ENCODE measurements at regions not wholly inside any gene's neighbourhood (a gene's known extent, or its start where the extent isn't known, plus 50 kb on each side); places are given as distances from the start of the nearest gene placed in this dataset.
"Not testable (repeated sequence)": the region's sequence is repeated elsewhere in the genome, so short reads cannot be mapped to it uniquely, and the experiment has no call there.

DNA sequence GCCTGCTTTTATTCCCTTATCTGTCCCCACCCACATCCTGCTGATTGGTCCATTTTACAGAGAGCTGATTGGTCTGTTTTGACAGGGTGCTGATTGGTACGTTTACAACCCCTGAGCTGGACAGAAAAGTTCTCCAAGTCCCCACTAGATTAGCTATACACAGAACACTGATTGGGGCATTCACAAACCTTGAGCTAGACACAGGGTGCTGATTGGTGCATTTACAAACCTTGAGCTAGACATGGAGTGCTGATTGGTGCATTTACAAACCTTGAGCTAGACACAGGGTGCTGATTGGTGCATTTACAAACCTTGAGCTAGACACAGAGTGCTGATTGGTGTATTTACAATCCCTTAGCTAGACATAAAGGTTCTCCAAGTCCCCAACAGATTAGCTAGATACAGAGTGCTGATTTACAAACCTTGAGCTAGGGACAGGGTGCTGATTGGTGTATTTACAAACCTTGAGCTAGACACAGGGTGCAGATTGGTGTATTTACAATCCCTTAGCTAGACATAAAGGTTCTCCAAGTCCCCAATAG lies 158.2 kb downstream of the BRD1 start:
- in situ Hi-C loops (cut with HindIII; ENCODE audit: low pct_unique_long_range_greater_than_20kb, low sequenced_read_pairs); DNase-seq (ENCODE audit: low read depth, low spot score): not testable (repeated sequence)

DNA sequence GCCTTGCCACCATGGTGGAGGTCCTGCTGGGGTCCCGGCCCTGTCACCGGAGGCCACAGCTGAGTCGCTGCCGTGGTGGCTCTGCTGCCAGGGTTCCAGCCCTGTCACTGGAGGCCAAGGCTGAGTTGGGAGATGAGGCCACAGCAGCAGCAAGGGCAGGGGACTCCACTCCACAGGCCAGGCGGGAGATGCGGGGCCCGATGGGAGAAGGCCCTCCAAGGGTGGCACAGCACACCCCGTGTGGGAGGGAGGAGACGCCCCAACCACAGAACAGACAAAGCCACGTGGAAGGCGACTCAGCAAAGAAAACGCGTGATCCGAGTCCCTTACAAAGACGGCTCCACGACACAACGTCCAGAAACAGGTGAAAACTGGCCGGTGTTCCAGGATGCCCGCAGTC lies 159.3 kb downstream of the BRD1 start:
- no peak for DNase-seq (ENCODE audit: low read depth, low spot score)
- in situ Hi-C loops (cut with HindIII; ENCODE audit: low pct_unique_long_range_greater_than_20kb, low sequenced_read_pairs), result no loop called here

DNA sequence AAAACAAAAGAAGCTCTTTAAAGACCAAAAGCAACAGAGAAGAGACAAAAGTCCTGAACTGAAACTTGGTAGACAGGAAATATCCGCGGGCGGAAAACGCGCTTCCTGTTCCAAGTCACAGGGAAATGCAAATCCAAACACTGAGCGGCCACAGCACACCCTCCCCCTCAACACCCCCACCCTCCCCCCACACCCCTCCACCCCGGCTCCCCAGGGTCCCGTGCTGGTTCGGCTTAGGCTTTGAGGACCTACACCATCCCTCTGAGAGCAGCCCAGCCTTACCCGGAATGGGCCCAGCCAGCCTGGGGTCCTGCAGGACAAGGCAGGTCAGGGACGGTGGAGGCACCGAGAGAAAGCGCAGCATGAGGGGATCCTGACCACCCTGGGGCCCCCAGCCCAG lies 160.4 kb downstream of the BRD1 start:
- in situ Hi-C loops (cut with HindIII; ENCODE audit: low pct_unique_long_range_greater_than_20kb, low sequenced_read_pairs), result no loop called here
- no peak for DNase-seq (ENCODE audit: low read depth, low spot score)

DNA sequence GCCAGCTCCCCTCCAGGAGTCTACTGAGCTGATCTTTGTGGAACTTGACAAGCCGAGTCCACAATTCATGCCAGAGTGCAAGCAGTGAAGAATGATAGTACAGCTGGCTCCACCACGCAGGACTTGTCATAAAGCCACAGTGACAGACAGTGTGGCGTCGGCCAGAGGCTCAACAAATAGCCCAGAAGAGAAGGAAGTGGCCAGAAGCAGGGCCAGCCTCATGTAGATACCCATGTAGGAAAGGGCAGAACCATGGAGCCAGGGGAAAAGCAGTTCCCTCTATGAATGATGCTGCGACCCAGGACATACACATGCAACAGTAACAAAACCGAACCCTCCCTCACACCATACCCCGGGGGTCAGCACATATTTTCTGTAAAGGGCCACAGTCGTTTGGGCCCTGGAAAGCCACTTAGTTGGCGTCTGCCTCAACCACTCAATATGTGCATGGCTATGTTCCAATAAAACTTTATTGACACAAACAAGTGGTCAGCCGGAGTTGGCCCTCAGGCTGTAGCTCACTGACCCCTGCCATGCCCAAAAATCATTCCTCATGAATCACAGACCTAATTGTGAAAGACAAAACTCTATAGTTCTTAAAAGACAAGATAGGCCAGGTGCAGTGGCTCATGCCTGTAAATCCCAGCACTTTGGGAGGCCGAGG lies 161.4 kb downstream of the BRD1 start:
- DNase-seq (ENCODE audit: low read depth, low spot score), result no peak
- in situ Hi-C loops (cut with HindIII; ENCODE audit: low pct_unique_long_range_greater_than_20kb, low sequenced_read_pairs), result no loop called here

DNA sequence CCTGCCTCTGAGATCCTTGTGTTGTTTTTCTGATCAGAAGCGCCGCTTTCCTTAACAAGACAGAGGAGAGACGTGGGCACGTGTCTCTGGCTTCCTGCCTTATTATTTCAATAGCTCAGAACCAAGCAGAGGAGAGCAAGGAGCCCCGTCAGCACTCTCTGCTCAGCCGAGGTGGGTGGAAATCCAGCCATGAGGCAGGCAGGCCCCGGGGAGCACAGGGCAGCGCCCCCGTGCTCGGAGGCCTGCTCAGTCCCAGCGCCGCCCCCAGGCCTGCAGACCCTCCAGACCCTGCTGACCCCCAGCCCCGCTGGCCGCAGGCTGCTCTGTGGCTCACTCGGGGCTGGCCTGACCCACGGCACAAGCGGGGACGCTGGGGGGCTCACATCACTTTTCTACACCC lies 162.8 kb downstream of the BRD1 start:
- DNase-seq (ENCODE audit: low read depth, low spot score), result no peak
- in situ Hi-C loops (cut with HindIII; ENCODE audit: low pct_unique_long_range_greater_than_20kb, low sequenced_read_pairs), result no loop called here

DNA sequence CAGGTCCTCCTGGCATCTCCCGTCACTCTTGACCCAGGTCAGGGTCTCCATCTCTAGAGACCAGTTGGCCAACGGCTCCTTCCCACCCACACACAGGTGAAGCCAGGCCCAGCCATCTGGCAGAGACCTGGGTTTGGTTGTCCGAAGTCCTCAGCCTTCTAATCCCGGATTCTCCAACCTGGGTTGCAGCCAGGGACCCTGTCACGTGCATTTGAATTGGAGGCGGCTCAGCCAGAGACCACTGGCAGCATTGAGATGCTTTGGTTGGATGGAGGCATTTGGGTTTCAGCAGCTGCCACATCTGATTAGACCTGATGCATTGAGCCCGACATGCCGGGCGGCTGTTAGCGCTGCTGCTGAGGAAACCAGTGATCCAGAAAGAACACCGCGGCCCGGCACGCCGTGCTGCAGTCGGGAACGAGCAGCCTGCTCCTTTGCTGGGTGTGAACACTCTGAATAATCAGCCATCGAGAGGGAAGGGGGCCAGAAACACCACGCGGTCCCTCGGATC lies 163.2 kb downstream of the BRD1 start:
- no peak for DNase-seq (ENCODE audit: low read depth, low spot score)
- in situ Hi-C loops (cut with HindIII; ENCODE audit: low pct_unique_long_range_greater_than_20kb, low sequenced_read_pairs), result no loop called here

DNA sequence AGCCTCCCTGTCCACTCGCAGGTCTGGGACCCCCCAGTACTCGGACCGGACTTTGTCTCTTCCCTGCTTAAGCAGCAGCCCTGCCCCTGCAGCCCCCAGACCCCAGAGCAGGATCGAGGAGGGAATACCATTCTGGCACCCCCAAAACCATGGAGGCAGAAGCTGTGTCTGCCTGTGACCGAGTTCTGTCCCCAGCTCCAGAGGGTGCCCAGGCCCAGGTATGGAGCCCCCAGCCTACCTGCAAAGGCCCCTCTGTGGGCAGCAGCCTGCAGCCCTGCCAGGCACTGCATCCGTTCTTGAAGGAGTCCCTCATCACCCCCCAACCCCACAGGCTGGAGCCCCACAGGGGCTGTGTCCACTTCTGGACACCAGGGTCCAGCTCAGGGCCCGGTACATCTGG lies 163.8 kb downstream of the BRD1 start:
- no peak for DNase-seq (ENCODE audit: low read depth, low spot score)
- in situ Hi-C loops (cut with HindIII; ENCODE audit: low pct_unique_long_range_greater_than_20kb, low sequenced_read_pairs), result no loop called here

DNA sequence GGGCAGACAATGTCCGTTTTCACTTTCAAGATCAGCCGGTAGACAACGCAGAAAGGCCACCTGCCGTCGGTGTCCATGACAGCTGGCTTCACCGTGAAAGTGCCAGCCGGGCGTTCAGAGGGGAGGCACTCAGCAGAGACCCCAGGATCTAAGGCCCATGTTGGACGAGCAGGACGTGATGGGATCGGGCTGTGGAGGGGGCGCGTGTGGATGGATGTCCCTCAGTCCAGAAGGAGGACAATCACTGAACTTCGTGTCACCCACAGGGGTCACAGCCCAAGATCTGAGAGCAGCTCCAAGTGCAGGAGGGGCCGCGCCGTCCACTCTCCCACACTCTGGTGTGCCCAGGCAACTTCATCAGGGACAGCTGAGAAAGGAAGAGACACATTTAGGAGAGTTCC lies 164.4 kb downstream of the BRD1 start:
- in situ Hi-C loops (cut with HindIII; ENCODE audit: low pct_unique_long_range_greater_than_20kb, low sequenced_read_pairs), result no loop called here
- DNase-seq (ENCODE audit: low read depth, low spot score), result no peak

DNA sequence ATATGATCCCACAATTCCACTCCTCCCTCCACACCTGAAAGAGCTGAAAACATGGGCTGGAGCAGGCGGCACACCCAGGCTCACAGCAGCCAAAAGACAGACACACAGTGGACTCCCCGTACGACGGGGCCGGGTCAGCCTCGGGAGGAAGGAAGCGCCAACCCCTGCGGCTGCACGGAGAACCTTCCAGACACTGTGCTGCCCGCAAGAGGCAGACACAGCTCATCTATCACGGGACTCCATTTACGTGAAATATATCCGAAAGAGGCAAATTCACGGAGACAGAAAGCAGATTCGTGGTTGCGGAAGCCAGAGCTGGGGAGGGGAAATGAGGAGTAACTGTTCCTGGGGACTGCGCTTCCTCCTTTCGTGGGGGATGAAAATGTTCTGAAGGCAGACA lies 165.0 kb downstream of the BRD1 start:
- no peak for DNase-seq (ENCODE audit: low read depth, low spot score)
- in situ Hi-C loops (cut with HindIII; ENCODE audit: low pct_unique_long_range_greater_than_20kb, low sequenced_read_pairs), result no loop called here

DNA sequence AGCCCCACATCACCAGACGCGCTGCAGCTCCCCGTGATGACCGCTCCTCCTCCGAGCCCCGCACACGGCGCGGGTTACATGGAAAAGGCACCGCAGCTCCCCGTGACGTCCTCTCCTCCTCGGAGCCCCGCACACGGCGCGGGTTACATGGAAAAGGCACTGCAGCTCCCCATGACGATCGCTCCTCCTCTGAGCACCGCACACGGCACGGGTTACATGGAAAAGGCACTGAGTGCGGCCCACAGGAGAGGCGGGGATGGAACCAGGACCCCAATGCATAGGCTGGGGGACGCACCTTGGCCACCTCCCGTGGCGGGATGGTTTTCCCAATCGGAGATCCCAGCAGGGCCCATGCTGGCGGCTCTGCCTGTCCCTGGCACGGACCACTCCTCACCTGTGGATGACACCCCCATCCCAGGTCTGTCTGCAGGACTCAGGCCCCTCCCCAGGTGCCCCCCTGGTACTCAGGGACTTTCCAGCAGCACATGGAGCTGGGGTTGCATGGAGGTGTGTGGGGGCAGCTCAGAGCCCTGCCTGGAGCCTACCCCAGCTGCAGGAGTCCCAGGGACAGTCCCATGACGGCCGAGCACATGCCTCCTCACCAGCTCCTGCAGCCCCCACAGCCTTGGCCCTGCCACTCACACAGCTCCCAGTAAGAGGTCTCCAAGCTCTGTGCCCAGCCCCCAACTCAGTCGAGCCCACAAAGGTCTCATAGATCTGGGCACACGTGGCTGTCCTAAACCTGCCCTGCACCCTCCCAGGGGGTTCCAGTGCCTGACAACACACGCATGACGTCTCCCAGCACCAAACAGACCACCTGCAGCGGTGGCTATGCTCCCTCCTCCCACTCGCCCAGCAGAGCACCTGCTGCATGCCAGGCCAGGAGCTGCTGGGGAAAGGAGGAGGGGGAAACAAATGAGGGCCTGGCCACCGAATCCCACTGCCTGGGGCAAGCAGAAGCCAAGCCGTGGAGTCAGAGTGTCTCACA lies 166.6 kb downstream of the BRD1 start:
- no peak for DNase-seq (ENCODE audit: low read depth, low spot score)
- in situ Hi-C loops (cut with HindIII; ENCODE audit: low pct_unique_long_range_greater_than_20kb, low sequenced_read_pairs), result no loop called here

DNA sequence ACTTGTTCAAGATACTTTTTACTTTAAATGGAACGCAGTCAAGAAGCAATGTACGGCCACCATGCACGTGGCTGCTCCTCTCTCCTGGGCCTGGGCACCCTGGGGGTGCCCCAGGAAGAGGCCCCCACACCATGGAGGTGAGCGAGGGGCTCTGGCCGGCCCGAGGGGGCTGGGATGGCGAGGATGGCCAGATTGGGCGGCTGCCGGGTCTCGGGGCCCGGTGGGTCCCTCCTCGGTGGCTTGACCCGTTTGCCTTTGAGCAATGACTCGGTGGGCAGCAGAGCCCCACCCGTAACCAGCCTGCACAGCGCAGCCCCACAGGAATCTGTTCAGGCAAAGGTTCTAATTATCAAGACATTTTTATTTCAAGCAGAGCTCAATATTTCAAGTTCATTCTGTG lies 167.4 kb downstream of the BRD1 start:
- in situ Hi-C loops (cut with HindIII; ENCODE audit: low pct_unique_long_range_greater_than_20kb, low sequenced_read_pairs), result no loop called here
- DNase-seq (ENCODE audit: low read depth, low spot score), result no peak

DNA sequence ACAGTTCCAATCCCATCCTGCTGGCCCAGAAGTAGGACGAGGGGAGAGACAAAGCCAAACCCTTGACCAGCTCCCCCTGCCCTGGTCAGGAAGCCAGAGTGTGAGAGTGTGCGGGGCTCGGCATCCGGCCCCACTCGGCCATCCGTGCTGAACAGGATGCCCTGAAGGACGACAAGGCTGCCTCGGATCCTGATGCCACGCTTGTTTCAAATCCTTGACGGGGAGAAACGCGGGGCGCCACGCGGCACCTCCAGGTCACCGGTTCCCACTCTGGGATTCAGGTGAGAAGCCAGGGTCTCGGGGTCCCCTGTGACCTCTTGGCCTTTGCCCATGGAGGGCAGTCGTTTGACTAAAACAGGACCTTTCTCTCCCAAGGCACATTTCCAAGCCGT lies 167.8 kb downstream of the BRD1 start:
- DNase-seq (ENCODE audit: low read depth, low spot score), result no peak
- in situ Hi-C loops (cut with HindIII; ENCODE audit: low pct_unique_long_range_greater_than_20kb, low sequenced_read_pairs), result no loop called here

DNA sequence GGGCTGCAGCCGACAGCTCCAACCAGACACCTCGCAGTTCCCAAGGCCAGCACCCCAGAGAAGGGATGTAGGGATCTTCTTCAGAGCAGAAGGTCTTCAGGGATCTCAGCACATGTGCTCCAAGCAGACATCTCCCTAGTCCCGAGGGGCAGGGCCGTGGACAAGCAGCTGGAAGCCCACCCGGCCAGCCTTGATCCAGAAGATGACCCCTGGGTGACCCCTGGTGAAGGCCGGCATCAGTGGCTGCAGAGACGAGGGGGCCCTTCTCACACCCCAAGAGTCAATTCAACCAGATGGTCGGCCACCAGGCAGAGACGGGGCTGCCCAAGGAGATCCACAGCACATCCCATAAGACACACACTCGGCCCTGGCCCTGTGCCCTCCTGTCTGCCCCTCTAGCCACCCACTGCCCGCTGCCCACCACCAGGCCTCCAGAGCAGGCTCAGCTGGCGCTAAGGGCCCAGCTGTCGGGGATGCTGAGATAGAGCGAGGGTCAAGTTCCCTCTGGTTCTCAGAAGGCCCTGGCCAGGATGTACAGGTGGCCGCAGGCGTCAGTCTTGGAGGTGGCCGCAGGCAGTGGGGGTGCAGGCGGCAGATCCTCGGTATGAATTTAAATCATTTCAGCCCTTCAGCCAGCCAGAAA lies 168.3 kb downstream of the BRD1 start:
- DNase-seq (ENCODE audit: low read depth, low spot score), result no peak
- in situ Hi-C loops (cut with HindIII; ENCODE audit: low pct_unique_long_range_greater_than_20kb, low sequenced_read_pairs), result no loop called here

DNA sequence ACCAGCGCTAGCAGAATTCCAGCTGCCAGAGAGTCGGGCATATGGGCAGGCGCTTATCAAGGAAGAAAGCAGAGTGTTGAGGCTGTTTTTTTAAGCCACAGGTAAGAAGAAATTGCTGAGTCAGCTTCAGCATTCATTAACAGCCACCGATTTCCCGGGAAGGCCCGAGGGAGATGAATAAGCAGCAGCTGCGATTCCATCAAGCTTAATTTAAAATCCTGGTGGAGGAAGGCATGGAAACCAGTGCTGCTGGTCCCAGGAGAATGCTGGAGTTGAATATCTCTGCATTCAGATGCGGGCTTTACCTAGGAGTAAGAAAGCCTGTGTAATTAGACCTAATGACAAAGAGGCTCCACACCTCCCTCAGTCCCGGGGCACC lies 168.8 kb downstream of the BRD1 start:
- in situ Hi-C loops (cut with HindIII; ENCODE audit: low pct_unique_long_range_greater_than_20kb, low sequenced_read_pairs), result no loop called here
- DNase-seq (ENCODE audit: low read depth, low spot score), result no peak

DNA sequence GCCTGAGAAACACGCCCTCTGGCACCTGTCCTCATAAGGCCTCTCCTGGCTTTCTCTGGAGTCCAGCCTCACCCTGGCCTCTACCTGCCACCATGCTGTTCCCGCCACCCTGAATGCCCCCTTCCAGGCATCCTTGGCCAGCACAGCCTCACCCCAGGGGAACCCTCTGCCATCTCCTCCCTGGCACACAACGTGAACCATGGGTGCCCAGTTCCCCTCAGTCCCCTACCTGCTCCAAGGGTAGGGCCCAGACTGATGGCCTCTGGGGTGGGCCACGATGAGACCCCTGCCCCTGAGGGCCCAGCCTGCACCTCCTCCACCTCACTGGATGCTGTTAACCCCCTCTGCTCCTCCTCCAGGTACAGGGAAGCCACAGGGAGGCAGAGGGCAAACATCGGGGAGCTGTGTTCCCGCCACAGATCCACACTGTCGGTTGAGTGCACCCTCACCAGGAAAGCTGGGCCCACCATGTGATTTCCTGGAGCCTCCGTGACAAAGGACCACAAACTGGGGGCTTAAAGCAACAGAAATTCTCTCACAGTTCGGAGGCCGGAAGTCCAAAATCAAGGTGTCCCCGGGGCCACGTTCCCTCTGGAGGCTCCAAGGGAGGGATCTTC lies 169.6 kb downstream of the BRD1 start:
- DNase-seq (ENCODE audit: low read depth, low spot score), result no peak
- in situ Hi-C loops (cut with HindIII; ENCODE audit: low pct_unique_long_range_greater_than_20kb, low sequenced_read_pairs), result no loop called here

DNA sequence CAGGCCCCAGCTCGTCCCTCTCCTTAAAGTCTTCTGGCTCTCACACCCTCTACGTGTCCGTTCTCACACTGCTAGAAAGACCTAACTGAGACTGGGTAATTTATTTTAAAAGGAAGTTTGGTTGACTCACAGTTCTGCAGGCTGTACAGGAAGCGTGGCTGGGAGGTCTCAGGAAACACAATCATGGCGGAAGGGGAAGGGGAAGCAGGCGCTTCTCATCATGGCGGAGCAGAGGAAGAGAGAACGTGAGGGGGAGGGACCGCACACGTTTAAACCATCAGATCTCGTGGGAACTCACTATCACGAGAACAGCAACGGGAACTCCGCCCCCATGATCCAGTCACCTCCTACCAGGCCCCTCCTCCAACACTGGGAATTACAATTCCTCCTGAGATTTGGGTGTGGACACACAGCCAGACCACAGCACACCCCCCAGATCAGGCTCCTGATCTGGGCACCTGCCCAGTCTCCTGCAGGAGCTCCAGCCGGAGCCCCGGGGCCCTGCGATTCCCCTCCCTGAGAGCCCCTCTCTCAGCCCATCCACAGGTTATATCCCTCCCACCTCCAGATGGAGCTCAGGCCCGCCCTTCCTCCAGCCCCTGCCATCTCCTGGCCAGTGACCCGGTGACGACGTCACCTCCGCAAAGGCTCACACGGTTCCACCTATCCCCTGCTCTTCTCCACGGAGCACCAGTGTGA lies 170.2 kb downstream of the BRD1 start:
- DNase-seq (ENCODE audit: low read depth, low spot score), result peak; percentile 41
- in situ Hi-C loops (cut with HindIII; ENCODE audit: low pct_unique_long_range_greater_than_20kb, low sequenced_read_pairs), result no loop called here

DNA sequence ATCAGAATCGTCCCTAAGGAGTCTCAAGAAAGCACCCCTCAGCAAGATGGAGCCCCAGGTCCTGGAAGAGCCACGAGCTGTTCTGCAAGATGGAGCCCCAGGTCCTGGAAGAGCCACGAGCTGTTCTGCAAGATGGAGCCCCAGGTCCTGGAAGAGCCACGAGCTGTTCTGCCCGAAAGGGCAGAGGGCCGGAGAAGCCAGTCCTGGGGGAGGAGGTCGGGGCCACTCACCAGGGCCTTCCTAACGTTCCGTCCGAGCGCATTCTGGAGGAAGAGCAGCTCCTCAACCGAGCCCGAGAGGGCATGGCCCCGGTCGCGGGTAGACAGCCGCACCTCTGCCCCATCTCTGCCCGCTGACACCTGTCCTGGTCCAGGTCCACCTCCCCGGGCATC lies 170.8 kb downstream of the BRD1 start:
- in situ Hi-C loops (cut with HindIII; ENCODE audit: low pct_unique_long_range_greater_than_20kb, low sequenced_read_pairs); DNase-seq (ENCODE audit: low read depth, low spot score): not testable (repeated sequence)

Data from SK-MEL-5 (cell line).